ENCODE measurements at regions not wholly inside any gene's neighbourhood (a gene's known extent, or its start where the extent isn't known, plus 50 kb on each side); places are given as distances from the start of the nearest gene placed in this dataset.

GRCh38 chr4:138032222-138032621, 209.9 kb downstream of the SLC7A11 start:
- Mint-ChIP-seq H3K4me3 (no peak overlapping the region), H3K27me3 (no peaks in the 10 kb centered on the region), H3K36me3 (ENCODE audit: low read depth) (no peaks in the 10 kb centered on the region), H3K27ac (no peak overlapping the region), H3K9me3 (no peaks in the 10 kb centered on the region), H3K4me1 (ENCODE audit: low read depth) (no peaks in the 10 kb centered on the region)
- CTCF ChIA-PET: no interaction called here
- POLR2A ChIA-PET: no interaction called here
- no peak for DNase-seq
- no peak for ATAC-seq
- TF ChIP-seq, protein P1, sequence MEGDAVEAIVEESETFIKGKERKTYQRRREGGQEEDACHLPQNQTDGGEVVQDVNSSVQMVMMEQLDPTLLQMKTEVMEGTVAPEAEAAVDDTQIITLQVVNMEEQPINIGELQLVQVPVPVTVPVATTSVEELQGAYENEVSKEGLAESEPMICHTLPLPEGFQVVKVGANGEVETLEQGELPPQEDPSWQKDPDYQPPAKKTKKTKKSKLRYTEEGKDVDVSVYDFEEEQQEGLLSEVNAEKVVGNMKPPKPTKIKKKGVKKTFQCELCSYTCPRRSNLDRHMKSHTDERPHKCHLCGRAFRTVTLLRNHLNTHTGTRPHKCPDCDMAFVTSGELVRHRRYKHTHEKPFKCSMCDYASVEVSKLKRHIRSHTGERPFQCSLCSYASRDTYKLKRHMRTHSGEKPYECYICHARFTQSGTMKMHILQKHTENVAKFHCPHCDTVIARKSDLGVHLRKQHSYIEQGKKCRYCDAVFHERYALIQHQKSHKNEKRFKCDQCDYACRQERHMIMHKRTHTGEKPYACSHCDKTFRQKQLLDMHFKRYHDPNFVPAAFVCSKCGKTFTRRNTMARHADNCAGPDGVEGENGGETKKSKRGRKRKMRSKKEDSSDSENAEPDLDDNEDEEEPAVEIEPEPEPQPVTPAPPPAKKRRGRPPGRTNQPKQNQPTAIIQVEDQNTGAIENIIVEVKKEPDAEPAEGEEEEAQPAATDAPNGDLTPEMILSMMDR (IDR thresholded peaks at IDR 0.05): no peak
- intact Hi-C loops (cut with micrococcal nuclease): no loop called here

GRCh38 chr4:138030375-138030774, 211.8 kb downstream of the SLC7A11 start:
- DNase-seq: no peak
- no peaks in the 10 kb centered on the region for H3K27me3 Mint-ChIP-seq
- TF ChIP-seq, protein P1 (IDR thresholded peaks at IDR 0.05): no peak
- no peak for ATAC-seq
- POLR2A ChIA-PET: no interaction called here
- intact Hi-C loops (cut with micrococcal nuclease): no loop called here
- H3K27ac Mint-ChIP-seq: no peak overlapping the region
- CTCF ChIA-PET: no interaction called here
- no peak overlapping the region for H3K4me3 Mint-ChIP-seq
- no peaks in the 10 kb centered on the region for H3K9me3 Mint-ChIP-seq
- no peaks in the 10 kb centered on the region for H3K36me3 Mint-ChIP-seq (ENCODE audit: low read depth)
- no peaks in the 10 kb centered on the region for H3K4me1 Mint-ChIP-seq (ENCODE audit: low read depth)

GRCh38 chr4:138028923-138029322, 213.2 kb downstream of the SLC7A11 start:
- no peaks in the 10 kb centered on the region for H3K4me1 Mint-ChIP-seq (ENCODE audit: low read depth)
- no peak overlapping the region for H3K27ac Mint-ChIP-seq
- intact Hi-C loops (cut with micrococcal nuclease): no loop called here
- no peak for ATAC-seq
- no peaks in the 10 kb centered on the region for H3K27me3 Mint-ChIP-seq
- no peaks in the 10 kb centered on the region for H3K9me3 Mint-ChIP-seq
- POLR2A ChIA-PET: no interaction called here
- no peaks in the 10 kb centered on the region for H3K36me3 Mint-ChIP-seq (ENCODE audit: low read depth)
- DNase-seq: no peak
- TF ChIP-seq, protein P1 (IDR thresholded peaks at IDR 0.05): no peak
- CTCF ChIA-PET: no interaction called here
- H3K4me3 Mint-ChIP-seq: no peak overlapping the region

DNA sequence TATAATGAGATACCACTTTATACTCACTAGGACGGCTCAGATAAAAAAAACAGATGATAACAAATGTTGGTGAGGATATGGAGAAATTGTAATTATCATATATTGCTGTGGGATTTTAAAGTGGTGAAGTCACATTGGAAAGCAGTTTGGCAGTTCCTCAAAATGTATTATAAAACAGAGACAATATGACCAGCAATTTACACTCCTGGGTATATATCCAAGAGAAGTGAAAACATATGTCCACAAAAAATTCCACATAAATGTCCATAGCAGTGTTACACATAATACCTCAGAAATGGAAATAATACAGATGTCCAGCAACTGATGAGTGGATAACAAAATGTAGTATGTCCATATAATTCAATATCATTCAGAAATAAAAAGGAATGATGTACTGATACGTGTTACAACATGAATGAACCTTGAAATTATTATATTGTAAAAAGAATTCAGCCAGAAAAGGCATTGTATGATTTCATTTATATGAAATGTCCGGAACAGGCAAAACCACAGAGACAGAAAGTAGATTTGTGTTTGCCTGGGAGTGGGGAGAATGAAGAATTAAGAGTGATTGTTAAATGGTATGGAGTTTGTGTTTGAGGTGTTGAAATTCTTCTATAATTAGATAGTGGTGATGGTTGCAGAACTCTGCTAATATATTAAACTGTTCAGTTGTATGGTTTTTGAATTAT, 220.9 kb downstream of the SLC7A11 start:
- intact Hi-C loops (cut with micrococcal nuclease): no loop called here
- ATAC-seq: no peak
- POLR2A ChIA-PET: no interaction called here
- no peak for DNase-seq
- TF ChIP-seq, protein P1 (IDR thresholded peaks at IDR 0.05): no peak
- H3K27ac Mint-ChIP-seq: no peak overlapping the region
- no peaks in the 10 kb centered on the region for H3K36me3 Mint-ChIP-seq (ENCODE audit: low read depth)
- no peak overlapping the region for H3K4me3 Mint-ChIP-seq
- no peaks in the 10 kb centered on the region for H3K4me1 Mint-ChIP-seq (ENCODE audit: low read depth)
- CTCF ChIA-PET: no interaction called here
- no peaks in the 10 kb centered on the region for H3K27me3 Mint-ChIP-seq
- no peaks in the 10 kb centered on the region for H3K9me3 Mint-ChIP-seq

GRCh38 chr4:138014590-138015288, 227.4 kb downstream of the SLC7A11 start:
- Mint-ChIP-seq H3K4me1 (ENCODE audit: low read depth) (no peaks in the 10 kb centered on the region), H3K4me3 (no peak overlapping the region), H3K27me3 (no peaks in the 10 kb centered on the region), H3K9me3 (no peaks in the 10 kb centered on the region), H3K36me3 (ENCODE audit: low read depth) (no peaks in the 10 kb centered on the region), H3K27ac (no peak overlapping the region)
- ChIA-PET POLR2A (no interaction called here), CTCF (no interaction called here)
- DNase-seq: no peak
- TF ChIP-seq, protein P1 (IDR thresholded peaks at IDR 0.05): no peak
- no peak for ATAC-seq
- intact Hi-C loops (cut with micrococcal nuclease): no loop called here

All from activated CD8-positive, alpha-beta T cell treated with anti-CD3 and anti-CD28 coated beads for 36 hours (primary cell).